ENCODE measurements at regions not wholly inside any gene's neighbourhood (a gene's known extent, or its start where the extent isn't known, plus 50 kb on each side); places are given as distances from the start of the nearest gene placed in this dataset.

- DNase-seq: no peak
Observed at GRCh38 chr1:61520401-61520800, 204.5 kb downstream of the TM2D1 start.

- DNase-seq: no peak
Observed at GRCh38 chr1:61519631-61520030, 205.3 kb downstream of the TM2D1 start.

GRCh38 chr1:61518670-61519400 lies 206.1 kb downstream of the TM2D1 start:
- DNase-seq: no peak

GRCh38 chr1:61517345-61517744 lies 207.6 kb downstream of the TM2D1 start:
- no peak for DNase-seq

GRCh38 chr1:61515096-61515495 lies 209.8 kb downstream of the TM2D1 start:
- DNase-seq: no peak
